DOHH2 (cell line): ENCODE measurements at regions not wholly inside any gene's neighbourhood (a gene's known extent, or its start where the extent isn't known, plus 50 kb on each side); places are given as distances from the start of the nearest gene placed in this dataset.

ENCODE experiments used
- H3F3A ChIP-seq: fragments of 200-600 bp; sonication (generic), shearing (Covaris generic); 2 replicates; pipeline ENCODE4 v1.6.0; 2016; ENCODE audit warnings: antibody characterized with exemption, mild to moderate bottlenecking; ENCODE audit not compliant: control insufficient read depth, insufficient read depth
- H3K27ac ChIP-seq: fragments of 200-600 bp; sonication (generic); 2 replicates; pipeline ENCODE4 v1.5.1; 2014; ENCODE audit warnings: low read depth, mild to moderate bottlenecking, low read length, moderate library complexity
- H3K27me3 ChIP-seq: fragments of 200-600 bp; sonication (generic); 2 replicates; pipeline ENCODE4 v1.6.1; 2014; ENCODE audit warnings: mild to moderate bottlenecking, low read length, mixed read lengths; ENCODE audit not compliant: control insufficient read depth
- H3K36me3 ChIP-seq: fragments of 200-600 bp; sonication (generic); 2 replicates; pipeline ENCODE4 v1.6.1; 2014; ENCODE audit warnings: mild to moderate bottlenecking, low read length, moderate library complexity, mixed read lengths; ENCODE audit not compliant: control insufficient read depth
- H3K4me1 ChIP-seq: fragments of 200-600 bp; sonication (generic); 2 replicates; pipeline ENCODE4 v1.6.1; 2014; ENCODE audit warnings: mild to moderate bottlenecking, low read length, mixed read lengths; ENCODE audit not compliant: control insufficient read depth
- H3K4me2 ChIP-seq: fragments of 200-600 bp; sonication (generic); 2 replicates; pipeline ENCODE4 v1.6.0; 2014; ENCODE audit warnings: mild to moderate bottlenecking, low read length, moderate library complexity
- H3K4me3 ChIP-seq: fragments of 200-600 bp; sonication (generic); 2 replicates; pipeline ENCODE4 v1.5.1; 2014; ENCODE audit warnings: mild to moderate bottlenecking, low read length, mixed read lengths
- H3K79me2 ChIP-seq: fragments of 200-600 bp; sonication (generic); 2 replicates; pipeline ENCODE4 v1.6.1; 2014; ENCODE audit warnings: mild to moderate bottlenecking, low read length, mixed read lengths; ENCODE audit not compliant: control insufficient read depth
- H3K9me2 ChIP-seq: fragments of 200-600 bp; sonication (generic); replicated peaks from 2 replicates; pipeline ENCODE4 v1.6.1; 2014; ENCODE audit warnings: mild to moderate bottlenecking, low read length, mixed read lengths; ENCODE audit not compliant: control insufficient read depth
- H3K9me3 ChIP-seq: fragments of 200-600 bp; sonication (generic); 2 replicates; pipeline ENCODE4 v1.6.1; 2014; ENCODE audit warnings: antibody characterized with exemption, low read length, mixed read lengths; ENCODE audit not compliant: control insufficient read depth, insufficient read depth
- H4K20me1 ChIP-seq: fragments of 200-600 bp; sonication (generic); 2 replicates; pipeline ENCODE4 v1.6.0; 2014; ENCODE audit warnings: low read depth, mild to moderate bottlenecking, antibody characterized with exemption, low read length, moderate library complexity; ENCODE audit not compliant: control insufficient read depth, insufficient read depth
- EZH2phosphoT487 ChIP-seq: fragments of 200-600 bp; sonication (generic); IDR thresholded peaks from 2 replicates; pipeline ENCODE4 v1.6.1; 2017; ENCODE audit warnings: borderline replicate concordance, mild to moderate bottlenecking, antibody characterized with exemption, low read length, moderate library complexity, mixed read lengths
- TF ChIP-seq, protein P1 (sequence below): fragments of 200-600 bp; sonication (generic); IDR thresholded peaks from one replicate; pipeline ENCODE4 v1.5.1; 2014; ENCODE audit warnings: antibody characterized with exemption, mild to moderate bottlenecking, low read depth, low read length; ENCODE audit not compliant: poor library complexity, severe bottlenecking

DNA sequence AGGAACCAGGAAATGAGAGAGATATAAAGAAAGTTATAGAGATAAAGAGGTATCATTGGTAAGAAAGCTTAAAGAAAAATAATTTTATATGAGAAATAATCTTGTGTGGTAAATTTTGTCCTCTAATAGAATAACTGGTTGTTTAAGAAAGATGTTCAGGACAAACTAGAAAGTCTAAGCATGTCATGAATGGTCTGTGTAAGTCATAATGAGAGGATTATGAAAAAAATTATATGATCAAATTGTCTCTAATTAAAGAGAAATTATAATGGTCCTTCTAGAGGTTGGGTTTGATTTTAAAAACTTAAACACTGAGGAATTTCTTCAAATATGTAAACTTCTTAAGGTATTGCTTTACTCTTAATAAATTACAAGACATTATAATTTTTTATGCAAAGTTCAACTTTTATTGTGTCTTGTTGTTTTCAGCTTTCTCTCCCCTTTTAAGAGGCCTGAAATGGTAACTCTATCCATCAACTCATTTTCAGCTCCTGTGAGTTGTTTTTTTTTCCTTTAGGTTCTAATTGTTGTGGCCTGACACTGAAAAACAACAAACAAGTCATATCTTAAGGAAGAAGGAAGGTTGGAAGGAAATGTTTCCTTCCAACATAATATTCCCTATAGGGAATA is 88.2 kb upstream of the CNOT2 start:
- Histone ChIP-seq H3K9me3 (peaks cover 43% of the 10 kb centered on the region; the same call in 1 of the 2 replicates), H3F3A (no peaks in the 10 kb centered on the region), H3K27me3 (no peaks in the 10 kb centered on the region), H3K4me1 (no peaks in the 10 kb centered on the region), H3K4me3 (no peak overlapping the region), H3K27ac (no peak overlapping the region), H3K4me2 (no peak overlapping the region), H3K36me3 (no peaks in the 10 kb centered on the region), H3K9me2 (no peaks in the 10 kb centered on the region), H4K20me1 (no peaks in the 10 kb centered on the region), H3K79me2 (no peaks in the 10 kb centered on the region)
- TF ChIP-seq, protein P1, sequence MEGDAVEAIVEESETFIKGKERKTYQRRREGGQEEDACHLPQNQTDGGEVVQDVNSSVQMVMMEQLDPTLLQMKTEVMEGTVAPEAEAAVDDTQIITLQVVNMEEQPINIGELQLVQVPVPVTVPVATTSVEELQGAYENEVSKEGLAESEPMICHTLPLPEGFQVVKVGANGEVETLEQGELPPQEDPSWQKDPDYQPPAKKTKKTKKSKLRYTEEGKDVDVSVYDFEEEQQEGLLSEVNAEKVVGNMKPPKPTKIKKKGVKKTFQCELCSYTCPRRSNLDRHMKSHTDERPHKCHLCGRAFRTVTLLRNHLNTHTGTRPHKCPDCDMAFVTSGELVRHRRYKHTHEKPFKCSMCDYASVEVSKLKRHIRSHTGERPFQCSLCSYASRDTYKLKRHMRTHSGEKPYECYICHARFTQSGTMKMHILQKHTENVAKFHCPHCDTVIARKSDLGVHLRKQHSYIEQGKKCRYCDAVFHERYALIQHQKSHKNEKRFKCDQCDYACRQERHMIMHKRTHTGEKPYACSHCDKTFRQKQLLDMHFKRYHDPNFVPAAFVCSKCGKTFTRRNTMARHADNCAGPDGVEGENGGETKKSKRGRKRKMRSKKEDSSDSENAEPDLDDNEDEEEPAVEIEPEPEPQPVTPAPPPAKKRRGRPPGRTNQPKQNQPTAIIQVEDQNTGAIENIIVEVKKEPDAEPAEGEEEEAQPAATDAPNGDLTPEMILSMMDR: no peak
- TF ChIP-seq EZH2phosphoT487: no peak

DNA sequence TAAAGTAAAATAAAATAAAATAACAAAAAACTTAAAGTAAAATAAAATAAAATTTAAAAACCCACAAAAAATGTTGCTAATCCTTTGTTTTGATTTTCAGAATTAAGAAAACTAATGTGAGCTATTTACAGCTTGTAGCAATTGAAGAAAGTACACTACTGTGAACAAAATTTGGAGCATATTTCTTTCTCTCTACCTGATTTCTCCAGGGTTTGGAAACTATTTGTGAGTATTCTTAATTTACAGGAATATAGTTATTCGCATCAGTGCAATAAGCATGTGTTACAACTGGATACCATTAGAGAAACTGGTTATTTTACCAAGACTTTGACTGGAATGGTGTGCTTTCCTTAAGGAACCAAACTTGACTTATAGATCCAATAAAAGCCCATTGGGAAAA is 86.1 kb upstream of the CNOT2 start:
- no peak overlapping the region for H3K27ac ChIP-seq
- H3K9me2 ChIP-seq: no peaks in the 10 kb centered on the region
- H3K36me3 ChIP-seq: no peaks in the 10 kb centered on the region
- H3F3A ChIP-seq: no peaks in the 10 kb centered on the region
- no peaks in the 10 kb centered on the region for H3K27me3 ChIP-seq
- no peak for TF ChIP-seq EZH2phosphoT487
- TF ChIP-seq, protein P1: no peak
- H4K20me1 ChIP-seq: no peaks in the 10 kb centered on the region
- H3K4me1 ChIP-seq: no peaks in the 10 kb centered on the region
- no peak overlapping the region for H3K4me3 ChIP-seq
- H3K4me2 ChIP-seq: no peak overlapping the region
- peaks cover 43% of the 10 kb centered on the region; the same call in 1 of the 2 replicates for H3K9me3 ChIP-seq
- H3K79me2 ChIP-seq: no peaks in the 10 kb centered on the region

DNA sequence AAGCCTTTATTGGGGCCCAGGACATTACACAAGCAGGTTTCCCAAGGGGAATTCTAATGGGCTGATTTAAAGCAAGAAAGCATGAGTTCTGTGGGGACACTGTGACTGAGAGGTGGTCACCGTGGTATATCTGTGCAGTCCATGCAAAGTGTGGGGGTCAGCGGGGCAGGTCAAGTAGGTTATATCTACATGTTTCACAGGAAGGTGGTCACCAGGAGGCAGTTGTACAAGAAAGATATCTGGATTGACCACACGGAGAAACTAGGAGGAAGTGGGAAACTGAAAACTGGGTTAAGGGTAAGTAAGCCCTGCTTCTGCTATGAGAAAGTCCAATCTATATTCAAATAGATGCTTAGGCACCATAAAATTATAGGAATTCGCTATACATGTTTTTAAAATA is 77.8 kb upstream of the CNOT2 start:
- no peak for TF ChIP-seq EZH2phosphoT487
- TF ChIP-seq, protein P1: no peak

DNA sequence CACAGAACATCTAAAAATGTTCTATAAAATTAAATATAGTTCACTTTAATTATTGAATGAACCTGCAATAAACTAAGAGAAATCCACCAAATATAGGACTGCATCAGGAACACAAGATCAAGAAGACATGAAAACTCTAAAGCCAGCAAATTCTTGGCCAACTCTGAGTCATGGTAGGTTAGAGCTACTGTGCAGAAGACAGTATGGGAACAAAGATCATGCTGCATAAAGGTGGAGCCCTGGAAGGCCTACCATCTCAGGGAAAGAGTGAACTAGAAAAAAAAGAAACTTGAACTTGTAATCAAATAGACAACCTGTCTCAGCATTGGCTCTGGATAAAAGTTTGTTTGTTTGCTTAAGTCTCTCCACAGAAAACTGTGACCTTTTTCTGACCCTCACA is 66.9 kb upstream of the CNOT2 start:
- no peaks in the 10 kb centered on the region for H3K4me1 ChIP-seq
- H3K36me3 ChIP-seq: no peaks in the 10 kb centered on the region
- no peak for TF ChIP-seq EZH2phosphoT487
- TF ChIP-seq, protein P1: no peak
- peaks cover 12% of the 10 kb centered on the region; the same call in 1 of the 2 replicates for H3K9me3 ChIP-seq
- no peak overlapping the region for H3K4me3 ChIP-seq
- H3K27me3 ChIP-seq: no peaks in the 10 kb centered on the region
- no peaks in the 10 kb centered on the region; the same call in 1 of the 2 replicates for H3F3A ChIP-seq
- no peak overlapping the region for H3K27ac ChIP-seq
- no peaks in the 10 kb centered on the region for H3K9me2 ChIP-seq
- H3K79me2 ChIP-seq: no peaks in the 10 kb centered on the region
- H3K4me2 ChIP-seq: no peak overlapping the region
- no peaks in the 10 kb centered on the region for H4K20me1 ChIP-seq

More for the DNA sequence above, 77.8 kb upstream of the CNOT2 start:
- H3K36me3 ChIP-seq: no peaks in the 10 kb centered on the region
- peaks cover 3% of the 10 kb centered on the region; the same call in 1 of the 2 replicates for H3K9me3 ChIP-seq
- no peaks in the 10 kb centered on the region for H3K4me1 ChIP-seq
- H3K9me2 ChIP-seq: no peaks in the 10 kb centered on the region
- no peak overlapping the region for H3K27ac ChIP-seq
- no peak overlapping the region for H3K4me2 ChIP-seq
- H3K4me3 ChIP-seq: no peak overlapping the region
- no peaks in the 10 kb centered on the region for H3K79me2 ChIP-seq
- H3F3A ChIP-seq: no peaks in the 10 kb centered on the region
- no peaks in the 10 kb centered on the region for H3K27me3 ChIP-seq
- H4K20me1 ChIP-seq: no peaks in the 10 kb centered on the region
